Urothelium cell line (cell line): ENCODE measurements at regions not wholly inside any gene's neighbourhood (a gene's known extent, or its start where the extent isn't known, plus 50 kb on each side); places are given as distances from the start of the nearest gene placed in this dataset.
A peak's percentile ranks its signal among the peaks of the same experiment; 100 is the strongest.
"Not testable (repeated sequence)": the region's sequence is repeated elsewhere in the genome, so short reads cannot be mapped to it uniquely, and the experiment has no call there.

Experiments
- DNase-seq: peaks from one replicate; pipeline ENCODE4 v3.0.0; 2011; ENCODE audit warnings: low spot score, mixed read lengths
- FAIRE-seq: peaks from 2 replicates; lab custom pipeline; 2011; peaks lifted over from hg19 to GRCh38; lab: Jason Lieb, UNC

DNA sequence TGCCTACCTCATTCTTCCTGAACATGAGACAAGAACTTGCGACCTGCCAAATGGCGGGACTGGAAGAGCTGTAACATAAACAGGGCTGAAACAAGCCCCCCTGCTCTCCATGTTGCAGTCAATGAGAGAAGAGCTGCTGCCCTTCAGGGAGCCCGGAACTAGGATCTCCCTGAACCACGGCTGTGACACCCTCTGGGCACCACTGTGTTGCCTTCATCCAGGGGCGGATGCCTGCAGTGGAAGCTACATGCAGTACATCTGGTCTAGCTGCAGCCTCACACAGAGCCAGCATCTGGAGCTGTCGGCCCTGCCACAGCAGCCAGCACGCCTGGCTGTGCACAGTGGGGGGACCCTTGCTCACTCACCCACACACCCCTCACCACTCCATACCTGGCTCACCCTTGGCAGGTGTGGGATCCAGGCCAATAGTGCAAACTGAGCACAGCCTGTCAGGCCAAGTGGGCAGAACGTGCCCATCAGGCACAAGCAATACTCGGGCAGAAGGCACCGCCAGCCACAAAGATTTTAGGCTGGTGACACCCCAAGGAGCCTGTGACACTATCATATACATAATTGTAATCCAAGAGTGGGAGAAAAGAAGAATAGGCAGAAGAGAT, 451.3 kb downstream of the HTR1B start:
- FAIRE-seq = no peak
- DNase-seq = no peak

DNA sequence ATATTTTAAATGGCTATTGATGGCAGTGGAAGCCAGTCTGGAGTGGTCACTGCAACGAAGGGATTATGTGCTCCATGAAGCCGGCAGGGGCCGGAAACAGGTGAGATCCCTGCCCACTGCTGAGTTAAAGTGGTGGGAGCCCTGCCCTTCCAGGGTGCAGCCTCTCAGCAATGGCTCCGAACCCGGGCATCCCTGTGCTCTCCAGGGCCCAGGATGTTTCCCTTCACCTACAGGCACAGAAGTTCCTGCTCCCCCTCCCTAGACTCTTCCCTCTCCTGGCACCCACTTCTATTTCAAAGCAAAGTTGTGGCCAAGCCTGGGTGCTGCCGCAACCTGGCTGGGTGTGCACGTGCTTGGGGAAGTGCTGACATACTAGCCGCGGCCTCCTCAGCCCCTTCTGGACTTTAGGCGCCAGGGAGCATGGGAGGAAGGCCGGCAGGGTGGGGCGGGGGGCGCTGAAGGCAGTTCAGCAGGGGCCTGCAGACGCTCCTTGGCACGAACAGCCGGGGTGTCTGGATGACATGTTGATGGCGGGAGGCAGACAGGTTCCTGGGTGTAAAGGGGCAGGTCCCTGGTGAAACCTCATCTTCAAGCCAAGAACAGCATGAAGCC, 452.3 kb downstream of the HTR1B start:
- DNase-seq (no peak), FAIRE-seq (no peak)

DNA sequence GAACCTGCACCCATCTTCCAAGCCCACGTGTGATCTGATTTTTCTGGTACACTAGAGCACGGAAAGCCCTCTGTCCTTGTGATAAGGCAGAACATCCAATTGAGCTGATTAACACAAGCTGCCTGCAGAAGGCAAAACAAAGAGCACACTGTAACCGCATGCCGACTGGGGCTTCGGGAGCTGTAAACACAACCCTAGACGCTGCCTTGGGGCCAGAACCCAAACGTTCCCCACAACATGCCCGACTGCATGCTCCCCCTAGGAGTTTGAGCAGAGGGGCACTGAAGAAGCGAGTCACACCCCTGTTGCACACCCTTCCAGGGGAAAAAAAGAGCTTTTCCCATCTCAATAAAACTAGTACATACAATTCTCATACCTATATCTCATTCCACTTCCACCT, 470.7 kb downstream of the HTR1B start:
- no peak for DNase-seq
- no peak for FAIRE-seq

GRCh38 chr6:76984572-76984971, 478.7 kb downstream of the HTR1B start:
- no peak for FAIRE-seq
- DNase-seq = no peak

DNA sequence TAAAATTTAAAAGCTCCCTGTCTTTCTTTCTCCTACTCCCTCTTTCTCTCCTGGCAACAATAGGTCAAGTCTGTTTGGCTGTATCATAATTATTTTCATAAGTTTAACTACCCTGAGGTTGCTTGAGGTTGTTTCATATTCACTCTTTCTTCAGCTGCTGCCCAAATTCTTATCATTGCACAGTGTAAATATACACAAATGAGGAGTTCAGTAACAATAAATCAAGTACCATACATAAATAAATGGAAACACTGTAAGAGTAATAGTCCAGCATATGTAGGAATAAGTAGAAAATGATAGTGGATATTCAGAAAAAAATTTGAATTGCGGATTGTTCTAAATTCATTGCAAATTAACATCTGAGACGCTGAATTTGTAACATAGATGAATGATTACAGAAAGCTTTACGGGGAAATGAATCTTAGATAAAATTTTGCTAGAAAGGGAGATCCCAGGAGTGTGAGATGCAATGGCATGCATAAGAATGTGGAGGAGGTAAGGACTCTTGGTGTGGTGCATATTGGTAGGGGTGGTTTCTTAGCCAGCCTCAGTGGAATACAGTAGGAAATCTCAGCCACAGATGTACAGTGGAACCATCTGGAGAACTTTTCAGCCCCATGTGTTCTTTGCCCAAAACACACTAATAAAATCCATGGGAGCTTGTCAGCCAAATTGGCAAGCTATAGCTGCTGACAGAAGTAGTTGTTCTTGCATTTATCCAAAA, 480.7 kb downstream of the HTR1B start:
- DNase-seq (no peak), FAIRE-seq (no peak)

- FAIRE-seq = no peak
- no peak for DNase-seq
Measured at GRCh38 chr6:76972474-76972873, 490.8 kb downstream of the HTR1B start.

DNA sequence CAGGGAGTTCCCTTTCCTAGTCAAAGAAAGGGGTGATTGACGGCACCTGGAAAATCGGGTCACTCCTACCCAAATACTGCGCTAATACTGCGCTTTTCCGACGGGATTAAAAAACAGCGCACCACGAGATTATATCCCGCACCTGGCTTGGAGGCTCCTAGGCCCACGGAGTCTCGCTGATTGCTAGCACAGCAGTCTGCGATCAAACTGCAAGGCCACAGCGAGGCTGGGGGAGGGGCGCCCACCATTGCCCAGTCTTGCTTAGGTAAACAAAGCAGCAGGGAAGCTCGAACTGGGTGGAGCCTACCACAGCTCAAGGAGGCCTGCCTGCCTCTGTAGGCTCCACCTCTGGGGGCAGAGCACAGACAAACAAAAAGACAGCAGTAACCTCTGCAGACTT, 504.1 kb downstream of the HTR1B start:
- not testable (repeated sequence) for DNase-seq, FAIRE-seq

GRCh38 chr6:76942203-76942966, 520.9 kb downstream of the HTR1B start:
- no peak for FAIRE-seq

GRCh38 chr6:76940191-76940590, 523.1 kb downstream of the HTR1B start:
- FAIRE-seq (no peak), DNase-seq (no peak)

More at GRCh38 chr6:76942203-76942966, 520.9 kb downstream of the HTR1B start:
- DNase-seq = no peak

DNA sequence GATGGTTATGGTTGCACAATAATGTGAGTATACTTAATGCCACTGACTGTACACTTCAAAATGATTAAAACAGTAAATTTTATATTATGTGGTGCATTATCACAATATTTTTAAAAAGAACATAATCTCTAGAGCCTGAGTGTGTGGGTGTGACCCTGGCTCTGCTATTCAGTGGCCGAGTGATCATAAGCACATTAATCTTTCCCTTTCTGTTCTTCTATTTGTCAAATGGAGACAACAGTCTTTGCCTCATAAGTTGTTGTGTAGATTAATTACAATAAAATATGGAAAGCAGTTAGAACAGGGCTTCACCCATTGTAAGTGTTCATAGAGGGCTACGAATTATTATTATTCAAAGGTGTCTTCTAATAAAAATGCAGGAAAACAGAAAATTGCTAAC, 548.6 kb downstream of the HTR1B start:
- no peak for FAIRE-seq
- no peak for DNase-seq

DNA sequence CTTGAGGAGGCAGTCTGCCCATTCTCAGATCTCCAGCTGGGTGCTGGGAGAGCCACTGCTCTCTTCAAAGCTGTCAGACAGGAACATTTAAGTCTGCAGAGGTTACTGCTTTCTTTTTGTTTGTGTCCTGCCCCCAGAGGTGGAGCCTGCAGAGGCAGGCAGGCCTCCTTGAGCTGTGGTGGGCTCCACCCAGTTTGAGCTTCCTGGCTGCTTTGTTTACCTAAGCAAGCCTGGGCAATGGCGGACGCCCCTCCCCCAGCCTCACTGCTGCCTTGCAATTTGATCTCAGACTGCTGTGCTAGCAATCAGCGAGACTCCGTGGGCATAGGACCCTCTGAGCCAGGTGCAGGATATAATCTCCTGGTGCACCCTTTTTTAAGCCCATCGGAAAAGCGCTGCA, 557.8 kb downstream of the HTR1B start:
- FAIRE-seq, DNase-seq: not testable (repeated sequence)

GRCh38 chr6:76892542-76892941, 570.7 kb downstream of the HTR1B start:
- FAIRE-seq (no peak), DNase-seq (no peak)

GRCh38 chr6:76888351-76888750, 574.9 kb downstream of the HTR1B start:
- no peak for DNase-seq
- no peak for FAIRE-seq

GRCh38 chr6:76886900-76887299, 576.4 kb downstream of the HTR1B start:
- DNase-seq = no peak

GRCh38 chr6:76885861-76886301, 577.4 kb downstream of the HTR1B start:
- DNase-seq = no peak
- no peak for FAIRE-seq

More at GRCh38 chr6:76886900-76887299, 576.4 kb downstream of the HTR1B start:
- no peak for FAIRE-seq

DNA sequence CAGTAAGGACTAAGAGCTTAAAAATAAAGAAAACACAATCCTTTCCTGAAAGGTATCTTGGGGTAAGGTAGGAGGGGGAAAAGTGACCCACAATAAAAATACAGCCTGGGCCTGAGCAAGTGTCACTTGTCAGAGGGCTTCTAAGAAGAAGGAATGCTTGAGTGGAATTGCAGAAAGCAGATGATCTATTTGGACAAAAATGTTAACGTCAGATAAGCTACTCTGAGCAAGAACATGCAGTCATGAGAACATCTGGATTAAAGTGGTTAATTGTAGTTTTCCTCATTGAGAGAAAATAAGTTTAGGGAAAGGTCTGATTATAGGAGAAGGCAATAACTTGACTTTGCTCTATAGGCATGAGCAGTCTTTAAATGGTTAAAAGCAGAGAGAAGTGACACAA, 581.9 kb downstream of the HTR1B start:
- no peak for DNase-seq
- no peak for FAIRE-seq

DNA sequence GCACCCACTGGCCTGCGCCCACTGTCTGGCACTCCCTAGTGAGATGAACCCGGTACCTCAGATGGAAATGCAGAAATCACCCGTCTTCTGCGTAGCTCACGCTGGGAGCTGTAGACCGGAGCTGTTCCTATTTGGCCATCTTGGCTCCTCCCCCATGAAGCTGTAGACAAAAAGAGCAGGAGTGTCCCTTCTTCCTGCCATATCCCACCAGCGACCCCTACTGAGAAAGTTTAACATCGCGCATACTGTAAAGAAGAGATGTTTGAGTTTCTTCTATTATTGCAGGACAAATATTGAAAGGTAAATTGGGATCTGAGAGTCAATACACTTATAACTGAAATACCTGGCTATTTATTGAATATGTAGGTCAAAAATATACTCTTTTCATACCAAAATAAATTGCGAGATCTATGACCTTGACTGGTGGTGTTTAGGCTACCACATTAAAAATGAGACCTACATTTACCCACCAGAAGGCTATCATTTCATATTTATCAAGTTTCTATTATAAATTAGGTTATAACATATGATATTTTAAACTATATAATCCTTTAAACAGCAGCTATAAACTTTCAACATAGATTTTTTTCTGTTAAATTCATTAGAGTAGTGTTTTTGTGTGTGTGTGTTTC, 586.3 kb downstream of the HTR1B start:
- no peak for FAIRE-seq
- DNase-seq = peak; percentile 1

DNA sequence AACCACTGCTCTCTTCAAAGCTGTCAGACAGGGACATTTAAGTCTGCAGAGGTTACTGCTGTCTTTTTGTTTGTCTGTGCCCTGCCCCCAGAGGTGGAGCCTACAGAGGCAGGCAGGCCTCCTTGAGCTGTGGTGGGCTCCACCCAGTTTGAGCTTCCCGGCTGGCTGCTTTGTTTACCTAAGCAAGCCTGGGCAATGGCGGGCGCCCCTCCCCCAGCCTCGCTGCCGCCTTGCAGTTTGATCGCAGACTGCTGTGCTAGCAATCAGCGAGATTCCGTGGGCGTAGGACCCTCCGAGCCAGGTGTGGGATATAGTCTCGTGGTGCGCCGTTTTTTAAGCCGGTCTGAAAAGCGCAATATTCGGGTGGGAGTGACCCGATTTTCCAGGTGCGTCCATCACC, 586.9 kb downstream of the HTR1B start:
- FAIRE-seq = not testable (repeated sequence)

GRCh38 chr6:76867182-76867581, 596.1 kb downstream of the HTR1B start:
- DNase-seq (no peak), FAIRE-seq (no peak)

More for the DNA sequence above, 586.9 kb downstream of the HTR1B start:
- not testable (repeated sequence) for DNase-seq

DNA sequence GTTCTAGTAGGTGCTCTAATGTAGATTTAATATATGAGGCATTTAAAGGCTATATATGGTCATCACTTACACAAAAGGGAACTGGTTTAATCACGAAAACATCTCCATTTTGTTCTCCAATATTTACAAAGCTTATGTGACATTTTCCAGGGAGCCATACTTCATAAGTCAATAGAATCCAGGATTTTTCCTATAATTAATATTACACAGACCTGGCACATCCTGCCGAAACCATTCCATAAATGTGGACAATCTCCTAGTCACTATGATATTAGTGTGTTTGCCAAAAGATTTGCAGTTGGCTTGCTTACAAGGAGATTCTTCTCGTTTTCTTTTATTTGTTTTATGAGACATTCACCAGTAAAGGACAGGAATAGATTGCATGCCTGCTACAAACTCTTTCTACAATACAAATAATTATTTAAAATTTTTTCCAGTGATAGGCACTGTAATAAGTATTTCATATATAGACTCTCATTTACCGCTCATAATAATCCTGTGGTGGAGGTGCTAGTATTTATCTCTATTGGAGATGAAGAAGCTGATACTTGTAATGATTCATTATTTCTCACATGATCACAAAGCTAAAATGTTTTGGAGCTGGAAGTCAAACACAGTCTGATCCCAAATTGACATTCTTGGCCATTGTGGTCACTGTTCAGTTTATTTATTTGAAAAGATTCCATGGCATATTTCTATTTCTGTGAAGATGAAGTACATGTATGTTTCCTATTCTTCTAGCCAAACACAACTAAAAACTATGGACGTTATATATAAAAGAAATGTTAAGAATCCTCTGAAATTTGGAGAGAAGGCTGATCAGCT, 597.0 kb downstream of the HTR1B start:
- no peak for DNase-seq
- no peak for FAIRE-seq
